ENCODE measurements at regions not wholly inside any gene's neighbourhood (a gene's known extent, or its start where the extent isn't known, plus 50 kb on each side); places are given as distances from the start of the nearest gene placed in this dataset.

GRCh38 chrX:65598559-65599147, 64.1 kb upstream of the LAS1L start:
- TF ChIP-seq CTCF (IDR thresholded peaks at IDR 0.05 in 8 of 11, conservative IDR thresholded peaks at IDR 0.05 in 3 of 11) = no peak
- no peak for TF ChIP-seq POLR2AphosphoS5 (IDR thresholded peaks at IDR 0.05)
